Kidney epithelial cell (primary cell): ENCODE measurements at regions not wholly inside any gene's neighbourhood (a gene's known extent, or its start where the extent isn't known, plus 50 kb on each side); places are given as distances from the start of the nearest gene placed in this dataset.

Source experiments
- DNase-seq: peaks from one replicate; pipeline ENCODE4 v3.0.0-alpha.2; 2010; ENCODE audit warnings: low read depth
- H3K27me3 ChIP-seq: 2 replicates; pipeline ENCODE4 v1.6.0; 2011; ENCODE audit warnings: low read length; ENCODE audit not compliant: control insufficient read depth, insufficient read depth
- H3K36me3 ChIP-seq: 2 replicates; pipeline ENCODE4 v1.5.1; 2011; ENCODE audit warnings: low read length; ENCODE audit not compliant: control insufficient read depth, insufficient read depth
- H3K4me3 ChIP-seq: 2 replicates; pipeline ENCODE4 v1.5.1; 2011; ENCODE audit warnings: low read depth, mild to moderate bottlenecking, control low read depth, low read length
- CTCF ChIP-seq: IDR thresholded peaks from 2 replicates; pipeline ENCODE4 v1.5.1; 2011; ENCODE audit warnings: mild to moderate bottlenecking, moderate library complexity, low read length, control low read depth, inconsistent platforms; ENCODE audit not compliant: insufficient read depth, poor library complexity, severe bottlenecking

DNA sequence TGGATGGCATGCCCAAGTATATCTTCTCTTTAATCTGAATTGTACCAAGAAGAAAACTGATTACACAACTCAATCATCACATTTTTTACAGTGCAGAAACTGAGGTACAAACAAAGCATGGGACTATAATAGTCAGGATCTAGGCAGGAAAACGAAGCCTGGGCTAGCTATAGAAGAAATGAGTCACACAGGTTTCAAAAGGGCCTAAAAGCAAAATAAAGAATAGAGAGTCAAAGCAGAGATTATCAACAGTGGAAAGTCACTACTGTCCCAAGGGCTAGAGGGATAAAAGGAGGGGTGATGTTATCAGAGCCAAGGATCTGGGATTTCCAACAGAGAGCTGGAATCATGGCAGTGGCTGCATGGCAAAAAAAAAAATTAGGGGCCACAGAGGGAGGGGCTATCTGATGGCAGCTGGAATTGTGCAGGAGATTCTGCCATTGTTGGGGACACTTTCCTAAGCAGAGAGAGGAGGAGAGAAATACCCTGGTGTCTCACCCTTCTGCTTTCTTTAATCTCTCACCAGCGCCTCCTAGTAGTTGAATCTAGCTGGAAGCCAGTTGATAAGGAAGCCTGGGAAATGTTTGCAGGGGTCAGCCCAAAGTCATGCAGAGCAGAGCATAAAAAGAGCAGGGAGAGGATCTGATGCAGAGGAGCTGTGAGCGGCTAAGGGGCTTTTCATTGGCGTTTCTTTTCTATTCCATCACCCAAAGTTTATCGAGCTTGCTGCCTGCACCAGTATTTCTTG is 343.2 kb downstream of the ACTL7B start:
- TF ChIP-seq CTCF: no peak
- DNase-seq: no peak
- Histone ChIP-seq H3K36me3 (no peaks in the 10 kb centered on the region), H3K27me3 (no peaks in the 10 kb centered on the region), H3K4me3 (no peak overlapping the region)

DNA sequence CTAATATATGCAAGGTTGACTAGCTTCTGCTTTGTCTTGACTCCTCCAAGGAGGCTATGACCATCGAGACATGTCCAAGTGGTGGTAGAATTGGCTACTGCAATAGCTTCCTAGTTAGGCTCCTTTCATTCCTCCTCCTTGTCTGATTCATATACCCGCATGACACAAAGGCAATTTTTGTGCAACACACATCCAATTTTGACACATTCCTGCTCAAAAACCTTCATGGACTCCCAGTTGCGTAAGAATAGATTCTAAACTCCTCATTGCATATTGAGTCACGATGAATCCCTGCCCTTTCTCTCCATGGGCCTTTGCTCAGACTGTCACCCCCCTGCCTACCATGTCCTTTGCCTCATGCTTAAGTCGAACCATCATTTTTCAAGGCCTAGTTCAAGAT is 344.5 kb downstream of the ACTL7B start:
- Histone ChIP-seq H3K27me3 (no peaks in the 10 kb centered on the region), H3K36me3 (no peaks in the 10 kb centered on the region), H3K4me3 (no peak overlapping the region)
- TF ChIP-seq CTCF: no peak
- DNase-seq: no peak

DNA sequence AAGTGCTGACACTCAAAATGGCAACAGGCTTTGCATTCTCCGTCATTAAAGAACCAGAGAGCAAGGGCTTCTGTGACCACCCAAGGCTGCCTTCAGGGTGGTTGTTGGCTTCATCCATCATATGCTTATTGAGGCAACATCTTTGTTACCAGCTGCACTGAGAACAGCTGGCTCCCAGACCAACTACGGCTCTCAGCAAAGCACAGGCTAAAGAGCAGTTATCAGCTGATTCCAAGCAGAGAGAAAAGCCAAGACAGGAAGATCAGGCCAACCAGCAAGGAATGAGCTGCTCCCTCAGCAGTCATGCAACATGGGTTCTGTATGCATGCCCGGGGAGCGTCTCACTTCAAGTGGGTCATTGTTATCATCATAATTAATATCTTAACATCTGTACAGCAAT is 358.9 kb downstream of the ACTL7B start:
- no peak for TF ChIP-seq CTCF
- Histone ChIP-seq H3K4me3 (no peak overlapping the region), H3K36me3 (no peaks in the 10 kb centered on the region), H3K27me3 (no peaks in the 10 kb centered on the region)
- no peak for DNase-seq

GRCh38 chr9:108489567-108489966 is 366.2 kb downstream of the ACTL7B start:
- DNase-seq: no peak
- H3K27me3 ChIP-seq: no peaks in the 10 kb centered on the region
- H3K36me3 ChIP-seq: no peaks in the 10 kb centered on the region
- TF ChIP-seq CTCF: no peak
- H3K4me3 ChIP-seq: no peak overlapping the region

GRCh38 chr9:108486831-108487230 is 369.0 kb downstream of the ACTL7B start:
- H3K27me3 ChIP-seq: no peaks in the 10 kb centered on the region
- H3K36me3 ChIP-seq: no peaks in the 10 kb centered on the region
- DNase-seq: peak; percentile 50
- TF ChIP-seq CTCF: no peak
- no peak overlapping the region for H3K4me3 ChIP-seq

GRCh38 chr9:108484468-108484867 is 371.3 kb downstream of the ACTL7B start:
- TF ChIP-seq CTCF: no peak
- no peak for DNase-seq
- no peak overlapping the region for H3K4me3 ChIP-seq
- H3K36me3 ChIP-seq: no peaks in the 10 kb centered on the region
- H3K27me3 ChIP-seq: no peaks in the 10 kb centered on the region
